ENCODE measurements at regions not wholly inside any gene's neighbourhood (a gene's known extent, or its start where the extent isn't known, plus 50 kb on each side); places are given as distances from the start of the nearest gene placed in this dataset.

DNA sequence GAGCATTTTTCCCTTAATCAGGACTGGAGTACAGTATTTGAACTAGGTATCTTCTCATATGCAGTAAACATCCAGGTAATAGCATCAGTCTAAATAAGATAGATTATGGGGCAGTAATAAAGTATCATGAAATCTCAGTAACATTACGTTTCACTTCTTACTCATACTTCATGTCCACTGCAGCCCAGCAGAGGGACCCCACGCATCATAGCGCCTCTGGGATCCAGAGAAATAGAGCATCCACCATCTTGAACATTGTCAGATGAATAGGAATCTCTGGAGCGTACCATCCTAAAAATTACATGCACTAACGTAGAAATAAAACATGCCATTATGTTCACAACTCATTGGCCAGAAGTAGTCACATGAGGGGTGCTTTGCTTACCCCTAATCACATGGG, 499.0 kb downstream of the CPS1 start:
- in situ Hi-C loops (cut with MboI; ENCODE audit: low pct_unique_long_range_greater_than_20kb, low sequenced_read_pairs, unreplicated experiment), result no loop called here
- TF ChIP-seq, protein P1, sequence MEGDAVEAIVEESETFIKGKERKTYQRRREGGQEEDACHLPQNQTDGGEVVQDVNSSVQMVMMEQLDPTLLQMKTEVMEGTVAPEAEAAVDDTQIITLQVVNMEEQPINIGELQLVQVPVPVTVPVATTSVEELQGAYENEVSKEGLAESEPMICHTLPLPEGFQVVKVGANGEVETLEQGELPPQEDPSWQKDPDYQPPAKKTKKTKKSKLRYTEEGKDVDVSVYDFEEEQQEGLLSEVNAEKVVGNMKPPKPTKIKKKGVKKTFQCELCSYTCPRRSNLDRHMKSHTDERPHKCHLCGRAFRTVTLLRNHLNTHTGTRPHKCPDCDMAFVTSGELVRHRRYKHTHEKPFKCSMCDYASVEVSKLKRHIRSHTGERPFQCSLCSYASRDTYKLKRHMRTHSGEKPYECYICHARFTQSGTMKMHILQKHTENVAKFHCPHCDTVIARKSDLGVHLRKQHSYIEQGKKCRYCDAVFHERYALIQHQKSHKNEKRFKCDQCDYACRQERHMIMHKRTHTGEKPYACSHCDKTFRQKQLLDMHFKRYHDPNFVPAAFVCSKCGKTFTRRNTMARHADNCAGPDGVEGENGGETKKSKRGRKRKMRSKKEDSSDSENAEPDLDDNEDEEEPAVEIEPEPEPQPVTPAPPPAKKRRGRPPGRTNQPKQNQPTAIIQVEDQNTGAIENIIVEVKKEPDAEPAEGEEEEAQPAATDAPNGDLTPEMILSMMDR (IDR thresholded peaks at IDR 0.05; ENCODE audit: extremely low read depth, insufficient read depth, missing control alignments), result no peak
- no peak for DNase-seq (ENCODE audit: low spot score)

DNA sequence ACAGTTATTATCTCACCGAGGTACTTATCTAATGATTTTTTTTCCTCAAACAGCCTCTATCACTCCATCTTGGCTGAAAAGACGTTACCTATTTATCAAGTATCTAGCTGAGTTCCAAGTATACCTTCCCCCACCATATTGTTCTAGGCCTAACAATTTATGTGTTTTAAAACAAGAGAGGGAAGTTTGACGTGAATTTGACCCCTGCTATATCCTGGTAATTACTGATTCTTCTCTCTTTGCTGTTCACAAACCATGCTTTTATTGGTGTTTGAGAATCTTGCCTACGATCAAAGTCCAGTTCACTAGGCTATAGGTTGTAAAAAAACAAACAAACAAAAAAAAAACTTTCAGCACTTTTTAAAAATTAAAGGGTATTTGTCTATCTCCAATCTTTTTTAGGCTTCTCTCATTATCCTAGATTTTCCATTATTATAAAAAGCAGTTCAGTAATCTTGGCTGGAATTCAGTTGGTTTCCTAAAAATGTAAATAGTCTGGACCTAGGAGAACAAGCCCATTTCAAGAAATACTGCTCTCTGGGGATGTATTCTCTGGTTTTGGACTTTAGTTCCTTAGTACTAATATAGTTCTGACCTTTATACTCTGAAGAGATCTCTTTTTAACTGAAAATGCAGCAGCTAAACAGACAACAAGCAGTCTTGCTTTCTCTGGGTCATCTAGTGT, 505.4 kb downstream of the CPS1 start:
- DNase-seq (ENCODE audit: low spot score), result no peak
- in situ Hi-C loops (cut with MboI; ENCODE audit: low pct_unique_long_range_greater_than_20kb, low sequenced_read_pairs, unreplicated experiment), result no loop called here
- TF ChIP-seq, protein P1 (IDR thresholded peaks at IDR 0.05; ENCODE audit: extremely low read depth, insufficient read depth, missing control alignments), result no peak

GRCh38 chr2:211062297-211062612, 505.9 kb downstream of the CPS1 start:
- no peak for DNase-seq (ENCODE audit: low spot score)
- TF ChIP-seq, protein P1 (IDR thresholded peaks at IDR 0.05; ENCODE audit: extremely low read depth, insufficient read depth, missing control alignments), result no peak
- in situ Hi-C loops (cut with MboI; ENCODE audit: low pct_unique_long_range_greater_than_20kb, low sequenced_read_pairs, unreplicated experiment), result no loop called here

DNA sequence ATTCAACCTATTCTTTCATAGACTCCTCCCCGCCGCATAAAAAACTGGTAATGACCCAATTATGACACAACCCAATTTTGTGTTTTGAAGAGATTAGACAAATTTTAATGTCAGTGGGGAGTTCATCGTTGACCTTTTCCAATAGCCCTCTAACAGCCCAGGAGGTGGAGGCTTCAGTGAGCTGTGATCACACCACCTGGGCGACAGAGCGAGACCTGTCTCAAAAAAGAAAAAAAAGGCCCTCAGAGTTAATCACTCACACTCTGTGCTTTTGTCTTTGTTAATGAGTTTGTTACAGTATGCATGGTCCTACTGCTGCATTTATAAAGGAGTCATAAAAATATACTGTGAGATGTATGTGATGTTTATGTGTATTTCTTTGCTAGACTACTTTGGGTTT, 510.6 kb downstream of the CPS1 start:
- in situ Hi-C loops (cut with MboI; ENCODE audit: low pct_unique_long_range_greater_than_20kb, low sequenced_read_pairs, unreplicated experiment), result no loop called here
- TF ChIP-seq, protein P1 (IDR thresholded peaks at IDR 0.05; ENCODE audit: extremely low read depth, insufficient read depth, missing control alignments), result no peak

DNA sequence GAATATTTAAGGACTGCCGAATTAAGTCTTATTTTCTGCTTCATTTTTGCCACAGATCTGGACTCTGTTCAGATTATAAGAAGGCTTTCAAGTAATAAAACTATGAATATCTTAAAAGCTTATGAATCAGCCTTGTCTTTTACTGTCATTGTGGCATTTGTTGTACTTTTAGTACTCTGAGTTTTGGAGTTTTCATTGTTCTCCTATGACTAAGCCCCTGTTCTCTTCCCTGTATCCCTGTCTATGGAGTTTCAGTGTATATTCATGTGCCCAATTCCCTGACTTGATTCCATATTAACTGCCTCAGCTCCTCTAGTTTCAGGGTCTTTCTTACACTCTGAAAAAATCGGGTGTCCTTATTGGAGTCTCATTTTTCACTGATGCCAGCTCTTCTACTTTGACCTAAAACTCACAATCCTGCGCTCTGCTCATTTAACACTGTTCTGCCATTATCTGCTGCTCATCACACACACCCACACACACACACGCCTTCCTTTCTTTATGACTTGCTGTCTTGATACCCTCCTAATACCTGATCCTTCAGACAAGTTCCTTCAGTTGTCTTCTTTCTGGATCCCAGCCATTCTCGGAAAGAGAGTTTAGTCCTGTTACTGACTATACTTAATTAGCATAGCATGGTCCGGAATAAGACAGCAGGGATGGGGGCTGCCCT, 511.8 kb downstream of the CPS1 start:
- DNase-seq (ENCODE audit: low spot score), result no peak
- in situ Hi-C loops (cut with MboI; ENCODE audit: low pct_unique_long_range_greater_than_20kb, low sequenced_read_pairs, unreplicated experiment), result no loop called here
- TF ChIP-seq, protein P1 (IDR thresholded peaks at IDR 0.05; ENCODE audit: extremely low read depth, insufficient read depth, missing control alignments), result no peak

More for the DNA sequence above, 510.6 kb downstream of the CPS1 start:
- no peak for DNase-seq (ENCODE audit: low spot score)

GRCh38 chr2:211070547-211070946, 514.1 kb downstream of the CPS1 start:
- in situ Hi-C loops (cut with MboI; ENCODE audit: low pct_unique_long_range_greater_than_20kb, low sequenced_read_pairs, unreplicated experiment), result no loop called here
- no peak for DNase-seq (ENCODE audit: low spot score)
- TF ChIP-seq, protein P1 (IDR thresholded peaks at IDR 0.05; ENCODE audit: extremely low read depth, insufficient read depth, missing control alignments), result no peak
